Islet of Langerhans (tissue), 1 donor: ENCODE measurements at regions not wholly inside any gene's neighbourhood (a gene's known extent, or its start where the extent isn't known, plus 50 kb on each side); places are given as distances from the start of the nearest gene placed in this dataset.

ENCODE experiments used
- FAIRE-seq: peaks from one replicate; lab custom pipeline; 2011; peaks lifted over from hg19 to GRCh38; lab: Jason Lieb, UNC

- no peak for FAIRE-seq
Observed at GRCh38 chr18:50444539-50444938, 69.7 kb downstream of the SKA1 start.

GRCh38 chr18:50446629-50447028 lies 71.8 kb downstream of the SKA1 start:
- FAIRE-seq = no peak

- FAIRE-seq = no peak
Observed at GRCh38 chr18:50447102-50447741, 72.4 kb downstream of the SKA1 start.

GRCh38 chr18:50447952-50448351 lies 73.1 kb downstream of the SKA1 start:
- FAIRE-seq = no peak

- no peak for FAIRE-seq
Observed at GRCh38 chr18:50451100-50451842, 76.4 kb downstream of the SKA1 start.

- no peak for FAIRE-seq
Observed at GRCh38 chr18:50453014-50453680, 78.3 kb downstream of the SKA1 start.

GRCh38 chr18:50453732-50454131 lies 78.9 kb downstream of the SKA1 start:
- no peak for FAIRE-seq

- no peak for FAIRE-seq
Observed at GRCh38 chr18:50454387-50454988, 79.6 kb downstream of the SKA1 start.

- FAIRE-seq = no peak
Observed at GRCh38 chr18:50456285-50456684, 81.4 kb downstream of the SKA1 start.

- FAIRE-seq = no peak
Observed at GRCh38 chr18:50457639-50458038, 82.8 kb downstream of the SKA1 start.

GRCh38 chr18:50458366-50458765 lies 83.5 kb downstream of the SKA1 start:
- FAIRE-seq = no peak

- FAIRE-seq = no peak
Observed at GRCh38 chr18:50458796-50459195, 84.0 kb downstream of the SKA1 start.

GRCh38 chr18:50460062-50460461 lies 85.2 kb downstream of the SKA1 start:
- no peak for FAIRE-seq

- FAIRE-seq = no peak
Observed at GRCh38 chr18:50460716-50461115, 85.9 kb downstream of the SKA1 start.

GRCh38 chr18:50461251-50461650 lies 86.4 kb downstream of the SKA1 start:
- no peak for FAIRE-seq

GRCh38 chr18:50465211-50466153 lies 90.6 kb downstream of the SKA1 start:
- FAIRE-seq = no peak

GRCh38 chr18:50466634-50467033 lies 91.8 kb downstream of the SKA1 start:
- no peak for FAIRE-seq

GRCh38 chr18:50468807-50469206 lies 91.1 kb upstream of the MAPK4 start:
- no peak for FAIRE-seq

GRCh38 chr18:50469380-50469781 lies 90.5 kb upstream of the MAPK4 start:
- no peak for FAIRE-seq

GRCh38 chr18:50472941-50473340 lies 86.9 kb upstream of the MAPK4 start:
- FAIRE-seq = no peak

- no peak for FAIRE-seq
Observed at GRCh38 chr18:50473881-50474280, 86.0 kb upstream of the MAPK4 start.
